IPS DF 6.9 (cell line): ENCODE measurements at regions not wholly inside any gene's neighbourhood (a gene's known extent, or its start where the extent isn't known, plus 50 kb on each side); places are given as distances from the start of the nearest gene placed in this dataset.

Experiments
- DNase-seq: peaks from one replicate; pipeline ENCODE4 v3.0.0-alpha.2; 2013; ENCODE audit warnings: low read depth, low spot score
- H3K27ac ChIP-seq: one replicate; pipeline ENCODE4 v1.5.1; 2013; ENCODE audit warnings: low read length, control low read depth
- H3K27me3 ChIP-seq: 2 replicates; pipeline ENCODE4 v1.6.1; 2013; ENCODE audit warnings: mild to moderate bottlenecking, low read length; ENCODE audit not compliant: control insufficient read depth, insufficient read depth
- H3K36me3 ChIP-seq: 2 replicates; pipeline ENCODE4 v1.6.1; 2013; ENCODE audit warnings: low read length; ENCODE audit not compliant: control insufficient read depth, insufficient read depth
- H3K4me1 ChIP-seq: 2 replicates; pipeline ENCODE4 v1.6.1; 2013; ENCODE audit warnings: low read length; ENCODE audit not compliant: control insufficient read depth, insufficient read depth
- H3K4me3 ChIP-seq: 2 replicates; pipeline ENCODE4 v1.5.1; 2013; ENCODE audit warnings: mild to moderate bottlenecking, low read length
- H3K9me3 ChIP-seq: 2 replicates; pipeline ENCODE4 v1.6.1; 2013; ENCODE audit warnings: low read length, inconsistent platforms; ENCODE audit not compliant: control insufficient read depth, insufficient read depth
- WGBS: extraction: QIAGEN DNeasy Blood & Tissue Kit; methylation state at CpG from one replicate; pipeline ENCODE4 v1.1.7; 2013; ENCODE audit warnings: mixed read lengths, missing lambda C conversion rate; ENCODE audit not compliant: insufficient read length, insufficient coverage; 5-methylcytosine and 5-hydroxymethylcytosine counted together

GRCh38 chr11:69356703-69357457 is 62.9 kb downstream of the MYEOV start:
- no peaks in the 10 kb centered on the region for H3K36me3 ChIP-seq
- no peaks in the 10 kb centered on the region for H3K9me3 ChIP-seq
- H3K4me1 ChIP-seq = peaks cover 2% of the 10 kb centered on the region; the same call in 1 of the 2 replicates
- H3K27ac ChIP-seq = no peak overlapping the region
- no peaks in the 10 kb centered on the region for H3K27me3 ChIP-seq
- DNase-seq = no peak
- WGBS = no CpG with 5 or more reads among the region's 15 CpGs
- no peak overlapping the region for H3K4me3 ChIP-seq

GRCh38 chr11:69357458-69358397 is 63.8 kb downstream of the MYEOV start:
- no peaks in the 10 kb centered on the region for H3K27me3 ChIP-seq
- no peak overlapping the region for H3K27ac ChIP-seq
- H3K36me3 ChIP-seq = no peaks in the 10 kb centered on the region
- peaks cover 2% of the 10 kb centered on the region; the same call in 1 of the 2 replicates for H3K4me1 ChIP-seq
- DNase-seq = no peak
- H3K9me3 ChIP-seq = no peaks in the 10 kb centered on the region
- no peak overlapping the region for H3K4me3 ChIP-seq
- WGBS = no CpG with 5 or more reads among the region's 18 CpGs

- Histone ChIP-seq H3K9me3 (no peaks in the 10 kb centered on the region), H3K36me3 (no peaks in the 10 kb centered on the region), H3K27ac (no peak overlapping the region), H3K4me1 (peaks cover 2% of the 10 kb centered on the region; the same call in 1 of the 2 replicates), H3K27me3 (no peaks in the 10 kb centered on the region), H3K4me3 (no peak overlapping the region)
- no CpG with 5 or more reads among the region's 8 CpGs for WGBS
- DNase-seq = no peak
Observed at GRCh38 chr11:69358398-69359020, 64.6 kb downstream of the MYEOV start.

- H3K9me3 ChIP-seq = no peaks in the 10 kb centered on the region
- no peak for DNase-seq
- peaks cover 2% of the 10 kb centered on the region; the same call in 1 of the 2 replicates for H3K4me1 ChIP-seq
- no peak overlapping the region for H3K27ac ChIP-seq
- no peaks in the 10 kb centered on the region for H3K36me3 ChIP-seq
- WGBS = no CpG with 5 or more reads among the region's 5 CpGs
- no peaks in the 10 kb centered on the region for H3K27me3 ChIP-seq
- no peak overlapping the region for H3K4me3 ChIP-seq
Observed at GRCh38 chr11:69359735-69360480, 66.0 kb downstream of the MYEOV start.

- WGBS = no CpG with 5 or more reads among the region's 3 CpGs
- H3K4me3 ChIP-seq = no peak overlapping the region
- no peaks in the 10 kb centered on the region for H3K36me3 ChIP-seq
- peaks cover 2% of the 10 kb centered on the region; the same call in 1 of the 2 replicates for H3K4me1 ChIP-seq
- no peak overlapping the region for H3K27ac ChIP-seq
- no peak for DNase-seq
- H3K27me3 ChIP-seq = no peaks in the 10 kb centered on the region
- no peaks in the 10 kb centered on the region for H3K9me3 ChIP-seq
Observed at GRCh38 chr11:69360606-69361005, 66.7 kb downstream of the MYEOV start.

DNA sequence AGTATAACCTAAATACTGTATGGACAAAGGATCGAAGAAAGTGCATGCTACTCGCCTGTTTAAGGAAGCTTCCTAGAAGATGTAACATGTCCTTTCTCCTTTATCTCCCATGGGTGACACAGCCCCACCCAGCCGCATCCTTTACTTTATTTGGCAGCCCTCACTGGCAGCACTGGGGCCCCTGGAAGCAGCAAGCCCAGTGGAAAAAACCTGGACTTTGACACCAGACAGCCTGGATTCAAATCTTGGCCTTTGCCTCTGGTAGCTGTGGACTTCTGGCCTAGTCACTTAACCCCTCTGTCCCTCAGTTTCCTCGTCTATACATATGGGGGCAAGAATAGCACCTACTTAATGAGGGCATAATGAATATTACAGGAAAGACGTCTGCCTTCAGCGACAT is 67.1 kb downstream of the MYEOV start:
- H3K36me3 ChIP-seq = no peaks in the 10 kb centered on the region
- peaks cover 2% of the 10 kb centered on the region; the same call in 1 of the 2 replicates for H3K4me1 ChIP-seq
- no CpG with 5 or more reads among the region's 6 CpGs for WGBS
- no peaks in the 10 kb centered on the region for H3K27me3 ChIP-seq
- DNase-seq = no peak
- H3K27ac ChIP-seq = no peak overlapping the region
- no peak overlapping the region for H3K4me3 ChIP-seq
- no peaks in the 10 kb centered on the region for H3K9me3 ChIP-seq

GRCh38 chr11:69361466-69361865 is 67.5 kb downstream of the MYEOV start:
- no peak for DNase-seq
- no peaks in the 10 kb centered on the region for H3K27me3 ChIP-seq
- no peak overlapping the region for H3K27ac ChIP-seq
- H3K36me3 ChIP-seq = no peaks in the 10 kb centered on the region
- no peak overlapping the region for H3K4me3 ChIP-seq
- WGBS = no CpG with 5 or more reads among the region's 9 CpGs
- H3K4me1 ChIP-seq = peaks cover 2% of the 10 kb centered on the region; the same call in 1 of the 2 replicates
- H3K9me3 ChIP-seq = no peaks in the 10 kb centered on the region

DNA sequence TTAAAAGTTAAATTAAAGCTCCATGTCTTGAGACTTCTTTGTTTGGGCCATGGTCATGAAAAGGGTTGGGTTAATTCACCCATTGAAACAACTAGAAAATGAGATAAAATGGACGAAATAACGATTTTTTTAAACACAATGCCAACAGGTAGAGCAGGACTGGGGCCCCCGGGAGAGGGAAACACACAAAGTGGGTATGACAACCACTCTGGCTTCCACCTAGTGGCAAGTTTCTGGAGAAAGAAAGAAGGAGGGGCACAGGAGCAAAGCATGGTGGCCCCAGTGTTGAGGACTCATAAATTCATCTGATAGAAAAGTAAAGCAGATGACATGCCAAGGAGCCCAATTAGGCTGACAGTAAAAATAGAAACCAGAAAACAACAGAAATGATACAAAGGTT is 68.4 kb downstream of the MYEOV start:
- Histone ChIP-seq H3K9me3 (no peaks in the 10 kb centered on the region), H3K4me1 (peaks cover 2% of the 10 kb centered on the region; the same call in 1 of the 2 replicates), H3K27me3 (no peaks in the 10 kb centered on the region), H3K4me3 (no peak overlapping the region), H3K36me3 (no peaks in the 10 kb centered on the region), H3K27ac (no peak overlapping the region)
- DNase-seq = no peak
- WGBS = no CpG with 5 or more reads among the region's 3 CpGs

GRCh38 chr11:69364921-69365320 is 71.0 kb downstream of the MYEOV start:
- H3K27me3 ChIP-seq = no peaks in the 10 kb centered on the region
- no peak overlapping the region for H3K27ac ChIP-seq
- WGBS = no CpG with 5 or more reads among the region's 4 CpGs

More at GRCh38 chr11:69364921-69365320, 71.0 kb downstream of the MYEOV start:
- Histone ChIP-seq H3K4me1 (peaks cover 2% of the 10 kb centered on the region; the same call in 1 of the 2 replicates), H3K9me3 (no peaks in the 10 kb centered on the region; the same call in 1 of the 2 replicates), H3K36me3 (no peaks in the 10 kb centered on the region), H3K4me3 (no peak overlapping the region)
- no peak for DNase-seq
